Suprapubic skin (tissue), 4 donors: ENCODE measurements at regions not wholly inside any gene's neighbourhood (a gene's known extent, or its start where the extent isn't known, plus 50 kb on each side); places are given as distances from the start of the nearest gene placed in this dataset.

ENCODE experiments used
- EP300 ChIP-seq: sonication (generic); formaldehyde crosslinking; IDR thresholded peaks from one replicate; pipeline ENCODE4 v1.6.1; 2017; ENCODE audit warnings: antibody characterized with exemption
- POLR2A ChIP-seq, 2 donors: fragments of 450-650 bp; IDR thresholded peaks; one replicate each; pipeline ENCODE4 v1.6.1; 2017; ENCODE audit warnings: antibody characterized with exemption in 2 of 2, mild to moderate bottlenecking in 2 of 2, moderate library complexity in 2 of 2
- POLR2AphosphoS5 ChIP-seq, 3 donors: sonication (generic); formaldehyde crosslinking; IDR thresholded peaks; one replicate each; pipeline ENCODE4 v1.6.1; 2017; ENCODE audit warnings: antibody characterized with exemption in 3 of 3
- TF ChIP-seq, protein P1 (sequence below), 2 donors: fragments of 200-600 bp in 1 of 2; fragments of 450-650 bp in 1 of 2; sonication (generic) in 1 of 2; IDR thresholded peaks; one replicate each; pipeline ENCODE4 v1.5.1; 2016 to 2019; ENCODE audit warnings: antibody characterized with exemption in 2 of 2, mild to moderate bottlenecking in 1 of 2, moderate library complexity in 1 of 2

DNA sequence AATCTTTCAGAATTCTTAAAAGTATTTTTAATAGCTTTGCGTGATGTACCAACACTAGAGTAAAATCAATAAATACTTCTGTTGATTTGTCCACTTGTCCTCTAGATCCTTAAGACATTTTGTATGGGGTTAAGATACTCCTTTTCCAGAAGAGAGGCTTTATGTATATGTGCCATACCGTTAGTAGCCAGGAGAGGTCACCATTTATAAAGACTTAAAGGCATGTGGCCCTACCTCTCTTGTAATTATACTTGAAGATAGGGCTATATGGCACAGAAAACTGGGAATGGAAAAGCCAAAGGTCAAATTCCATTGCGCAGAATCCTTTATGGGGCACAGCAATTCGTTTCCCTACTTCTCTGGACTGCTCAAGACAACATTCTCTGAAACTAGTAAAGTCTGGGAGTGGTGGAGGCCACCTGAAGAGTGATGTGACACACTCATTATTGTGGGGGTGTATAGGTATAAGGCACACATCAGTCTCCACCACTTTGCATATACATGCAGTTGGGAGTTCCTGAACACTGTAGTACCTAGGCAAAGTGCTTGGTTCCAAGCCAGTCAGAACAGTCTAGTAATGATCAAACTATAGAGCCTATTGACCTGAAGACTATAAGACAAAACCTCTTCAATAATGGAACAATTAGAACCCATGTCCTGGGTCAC lies 140.1 kb upstream of the FBXL17 start:
- TF ChIP-seq, protein P1, sequence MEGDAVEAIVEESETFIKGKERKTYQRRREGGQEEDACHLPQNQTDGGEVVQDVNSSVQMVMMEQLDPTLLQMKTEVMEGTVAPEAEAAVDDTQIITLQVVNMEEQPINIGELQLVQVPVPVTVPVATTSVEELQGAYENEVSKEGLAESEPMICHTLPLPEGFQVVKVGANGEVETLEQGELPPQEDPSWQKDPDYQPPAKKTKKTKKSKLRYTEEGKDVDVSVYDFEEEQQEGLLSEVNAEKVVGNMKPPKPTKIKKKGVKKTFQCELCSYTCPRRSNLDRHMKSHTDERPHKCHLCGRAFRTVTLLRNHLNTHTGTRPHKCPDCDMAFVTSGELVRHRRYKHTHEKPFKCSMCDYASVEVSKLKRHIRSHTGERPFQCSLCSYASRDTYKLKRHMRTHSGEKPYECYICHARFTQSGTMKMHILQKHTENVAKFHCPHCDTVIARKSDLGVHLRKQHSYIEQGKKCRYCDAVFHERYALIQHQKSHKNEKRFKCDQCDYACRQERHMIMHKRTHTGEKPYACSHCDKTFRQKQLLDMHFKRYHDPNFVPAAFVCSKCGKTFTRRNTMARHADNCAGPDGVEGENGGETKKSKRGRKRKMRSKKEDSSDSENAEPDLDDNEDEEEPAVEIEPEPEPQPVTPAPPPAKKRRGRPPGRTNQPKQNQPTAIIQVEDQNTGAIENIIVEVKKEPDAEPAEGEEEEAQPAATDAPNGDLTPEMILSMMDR (IDR thresholded peaks at IDR 0.05), result peak; percentile 11 to 48
- TF ChIP-seq EP300 (no peak), POLR2A (IDR thresholded peaks at IDR 0.05) (no peak), POLR2AphosphoS5 (IDR thresholded peaks at IDR 0.05) (no peak)
